Skeletal muscle tissue (tissue), 3 donors: ENCODE measurements at regions not wholly inside any gene's neighbourhood (a gene's known extent, or its start where the extent isn't known, plus 50 kb on each side); places are given as distances from the start of the nearest gene placed in this dataset.

ENCODE experiments used
- H3K27ac ChIP-seq: one replicate; pipeline ENCODE4 v1.7.0; 2013; ENCODE audit warnings: mild to moderate bottlenecking, low read depth, low read length, inconsistent platforms
- H3K27me3 ChIP-seq, 3 donors: one replicate each; pipeline ENCODE4 v1.7.0; 2013; ENCODE audit warnings: low read length in 3 of 3; ENCODE audit not compliant: control insufficient read depth in 3 of 3, insufficient read depth in 3 of 3
- H3K36me3 ChIP-seq, 3 donors: one replicate each; pipeline ENCODE4 v1.7.0; 2013; ENCODE audit warnings: low read length in 3 of 3; ENCODE audit not compliant: control insufficient read depth in 3 of 3, insufficient read depth in 3 of 3
- H3K4me1 ChIP-seq, 3 donors: one replicate each; pipeline ENCODE4 v1.7.0; 2013; ENCODE audit warnings: low read length in 3 of 3, mild to moderate bottlenecking in 3 of 3; ENCODE audit not compliant: control insufficient read depth in 3 of 3, insufficient read depth in 3 of 3
- H3K4me3 ChIP-seq, 3 donors: one replicate each; pipeline ENCODE4 v1.7.0; 2013; ENCODE audit warnings: low read length in 3 of 3
- H3K9ac ChIP-seq, 3 donors: one replicate each; pipeline ENCODE4 v1.7.0; 2013; ENCODE audit warnings: low read length in 3 of 3, mild to moderate bottlenecking in 3 of 3, moderate library complexity in 2 of 3, low read depth in 1 of 3
- H3K9me3 ChIP-seq, 3 donors: one replicate each; pipeline ENCODE4 v1.7.0; 2013; ENCODE audit warnings: low read length in 3 of 3; ENCODE audit not compliant: control insufficient read depth in 3 of 3
- donor health status: Osteomylitis.

GRCh38 chr1:173300061-173301044 lies 93.2 kb upstream of the TNFSF4 start:
- no peaks in the 10 kb centered on the region for H3K36me3 ChIP-seq
- no peaks in the 10 kb centered on the region for H3K4me1 ChIP-seq
- H3K27ac ChIP-seq, result no peak overlapping the region
- H3K27me3 ChIP-seq, result no peaks in the 10 kb centered on the region
- H3K9ac ChIP-seq, result no peak overlapping the region
- H3K4me3 ChIP-seq, result no peak overlapping the region
- no peaks in the 10 kb centered on the region for H3K9me3 ChIP-seq

GRCh38 chr1:173301507-173301906 lies 94.4 kb upstream of the TNFSF4 start:
- no peaks in the 10 kb centered on the region for H3K4me1 ChIP-seq

DNA sequence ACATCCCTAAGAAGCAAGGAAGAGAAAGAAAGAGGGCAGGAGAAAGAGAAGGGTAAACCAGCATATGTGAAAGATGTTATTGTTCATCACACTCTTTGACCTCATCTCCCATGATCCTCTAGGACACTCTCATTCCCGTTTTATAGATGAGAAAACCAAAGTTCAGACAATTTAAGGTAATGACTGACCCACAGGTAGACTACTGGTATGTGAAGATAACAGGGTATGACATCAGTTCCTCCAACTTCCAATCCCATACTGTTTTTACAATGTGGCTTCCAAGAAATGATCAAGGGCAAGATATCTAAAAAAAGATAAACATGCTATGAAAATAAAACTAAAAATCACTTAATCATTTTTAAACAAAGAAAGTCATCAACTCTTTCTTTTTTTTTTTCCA lies 95.2 kb upstream of the TNFSF4 start:
- Histone ChIP-seq H3K36me3 (no peaks in the 10 kb centered on the region), H3K27ac (no peak overlapping the region), H3K9ac (no peak overlapping the region), H3K4me3 (no peak overlapping the region), H3K9me3 (no peaks in the 10 kb centered on the region), H3K4me1 (no peaks in the 10 kb centered on the region), H3K27me3 (no peaks in the 10 kb centered on the region)

More at GRCh38 chr1:173301507-173301906, 94.4 kb upstream of the TNFSF4 start:
- H3K9me3 ChIP-seq, result no peaks in the 10 kb centered on the region
- H3K27ac ChIP-seq, result no peak overlapping the region
- H3K9ac ChIP-seq, result no peak overlapping the region
- no peaks in the 10 kb centered on the region for H3K36me3 ChIP-seq
- no peaks in the 10 kb centered on the region for H3K27me3 ChIP-seq
- H3K4me3 ChIP-seq, result no peak overlapping the region

DNA sequence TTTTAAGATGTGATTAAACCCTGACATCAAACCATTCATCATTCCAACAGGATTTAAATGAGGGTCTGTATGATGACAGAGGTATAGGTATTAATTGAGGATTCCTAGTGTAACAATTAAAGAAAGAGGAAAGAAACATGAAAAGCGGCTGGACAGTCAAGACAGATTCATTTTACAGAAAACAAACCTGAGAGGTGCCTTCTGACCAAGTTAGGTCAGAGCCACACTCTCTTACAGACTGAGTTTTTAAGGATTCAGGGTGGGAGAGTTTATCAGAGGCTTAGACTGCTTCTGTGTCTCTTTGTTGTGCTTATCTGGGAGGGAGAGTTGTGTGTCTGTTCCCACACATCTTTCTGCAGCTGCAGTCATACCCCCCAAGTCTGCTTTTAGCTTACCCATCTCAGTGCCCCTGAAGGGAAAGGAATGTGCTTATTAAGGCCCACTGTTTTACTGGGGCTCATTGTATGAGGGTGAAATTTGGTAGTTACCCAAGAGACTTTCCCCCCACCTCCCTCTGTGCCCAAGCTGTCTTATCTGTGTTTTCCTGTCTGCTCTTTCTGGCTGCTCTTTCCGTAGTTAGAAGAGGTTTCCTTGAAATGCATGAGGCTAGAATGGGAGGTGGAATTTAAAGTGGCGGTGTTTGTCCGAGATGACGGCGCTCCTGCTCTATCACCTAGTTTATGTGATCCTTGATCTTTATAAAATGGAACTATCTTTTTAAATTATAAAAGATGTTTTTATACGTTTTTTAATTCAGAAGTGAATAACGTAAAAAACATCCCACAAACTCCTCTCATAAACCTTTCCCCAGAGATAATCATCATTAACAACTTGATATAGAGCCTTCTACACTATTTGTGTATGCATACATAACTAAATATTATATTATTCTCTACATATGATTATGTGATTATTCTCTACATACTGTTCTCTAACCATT lies 96.0 kb upstream of the TNFSF4 start:
- Histone ChIP-seq H3K36me3 (no peaks in the 10 kb centered on the region), H3K4me3 (no peak overlapping the region), H3K27ac (no peak overlapping the region), H3K27me3 (no peaks in the 10 kb centered on the region), H3K9me3 (no peaks in the 10 kb centered on the region), H3K4me1 (no peaks in the 10 kb centered on the region), H3K9ac (no peak overlapping the region)

DNA sequence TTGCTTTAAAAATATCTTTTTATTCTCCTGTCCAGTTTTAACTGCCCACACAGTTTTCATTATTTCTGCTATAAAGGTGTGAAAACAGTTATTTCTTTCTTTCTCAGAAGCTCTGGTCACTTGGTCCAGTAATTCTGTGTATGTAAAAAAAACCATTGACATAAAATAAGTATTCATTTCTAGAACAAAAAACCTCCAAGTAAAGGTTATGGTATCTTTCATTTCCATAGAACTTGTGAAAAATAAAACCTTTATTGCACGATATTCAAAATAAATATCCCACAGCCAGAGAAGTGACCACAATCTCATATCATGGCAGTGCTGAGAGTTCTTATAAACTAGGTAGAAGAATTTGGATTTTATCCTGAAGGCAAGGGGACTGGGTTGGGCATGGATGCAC lies 96.9 kb upstream of the TNFSF4 start:
- no peak overlapping the region for H3K4me3 ChIP-seq
- no peaks in the 10 kb centered on the region for H3K4me1 ChIP-seq
- H3K36me3 ChIP-seq, result no peaks in the 10 kb centered on the region
- no peaks in the 10 kb centered on the region for H3K9me3 ChIP-seq
- no peaks in the 10 kb centered on the region for H3K27me3 ChIP-seq
- H3K27ac ChIP-seq, result no peak overlapping the region
- H3K9ac ChIP-seq, result no peak overlapping the region

DNA sequence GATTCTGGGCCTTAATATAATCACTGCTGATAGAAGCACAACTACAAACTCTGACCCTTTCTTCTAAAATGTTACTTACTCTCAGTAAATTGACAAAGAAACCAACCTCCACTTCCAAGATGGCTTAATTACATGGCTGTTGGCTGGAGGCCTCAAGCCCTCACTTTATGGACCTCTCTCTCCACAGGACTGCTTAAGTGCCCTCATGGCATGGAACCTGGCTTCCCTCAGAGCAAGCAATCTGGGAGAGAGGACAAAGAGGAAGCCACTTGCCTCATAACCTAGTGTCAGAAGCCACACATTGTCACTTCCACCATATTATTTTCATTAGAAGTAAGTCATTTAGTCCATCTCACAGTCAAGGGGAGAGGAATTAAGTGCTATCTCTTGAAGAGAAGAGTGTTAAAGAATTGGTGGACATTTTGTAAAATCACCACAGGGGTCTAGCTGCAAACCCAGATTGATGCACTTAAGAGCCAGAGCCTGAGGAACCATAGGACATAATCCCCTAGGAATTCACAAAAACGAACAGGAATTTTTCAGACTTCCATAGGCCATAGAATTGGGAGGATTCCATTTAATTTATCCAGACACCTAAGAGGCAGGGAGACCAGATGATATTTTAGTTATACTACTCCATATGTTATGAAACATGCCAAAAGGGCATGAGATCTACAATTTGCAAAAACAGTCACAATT lies 97.5 kb upstream of the TNFSF4 start:
- no peaks in the 10 kb centered on the region for H3K27me3 ChIP-seq
- H3K36me3 ChIP-seq, result no peaks in the 10 kb centered on the region

GRCh38 chr1:173307845-173308244 lies 100.7 kb upstream of the TNFSF4 start:
- H3K4me3 ChIP-seq, result no peak overlapping the region
- H3K9ac ChIP-seq, result no peak overlapping the region
- no peaks in the 10 kb centered on the region for H3K4me1 ChIP-seq
- no peak overlapping the region for H3K27ac ChIP-seq
- no peaks in the 10 kb centered on the region for H3K9me3 ChIP-seq
- no peaks in the 10 kb centered on the region for H3K27me3 ChIP-seq
- no peaks in the 10 kb centered on the region for H3K36me3 ChIP-seq

More for the DNA sequence above, 97.5 kb upstream of the TNFSF4 start:
- no peak overlapping the region for H3K9ac ChIP-seq
- H3K4me1 ChIP-seq, result no peaks in the 10 kb centered on the region
- H3K9me3 ChIP-seq, result no peaks in the 10 kb centered on the region
- no peak overlapping the region for H3K4me3 ChIP-seq
- no peak overlapping the region for H3K27ac ChIP-seq

GRCh38 chr1:173314656-173315055 lies 107.5 kb upstream of the TNFSF4 start:
- Histone ChIP-seq H3K36me3 (no peaks in the 10 kb centered on the region), H3K9me3 (no peaks in the 10 kb centered on the region), H3K27me3 (no peaks in the 10 kb centered on the region), H3K9ac (no peak overlapping the region), H3K4me1 (no peaks in the 10 kb centered on the region), H3K27ac (no peak overlapping the region), H3K4me3 (no peak overlapping the region)

DNA sequence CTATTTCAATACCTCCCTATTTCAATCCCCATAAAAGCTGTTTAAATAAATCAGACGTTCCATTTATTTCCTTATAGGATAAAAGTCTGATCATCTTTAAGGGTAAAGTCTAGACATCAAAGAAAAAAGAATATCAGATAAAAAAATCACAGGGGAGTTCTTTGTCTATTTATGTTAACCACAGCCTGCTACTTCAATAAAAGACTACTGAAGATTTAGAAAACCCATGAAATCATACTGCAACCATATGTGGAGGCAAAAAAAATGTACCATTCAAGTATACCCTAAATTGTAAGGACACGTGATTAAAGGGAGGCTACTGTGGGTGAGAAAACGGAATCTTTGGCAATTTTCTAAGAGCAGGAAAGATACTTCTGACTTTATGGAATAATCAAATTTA lies 108.2 kb upstream of the TNFSF4 start:
- no peak overlapping the region for H3K9ac ChIP-seq
- no peaks in the 10 kb centered on the region for H3K9me3 ChIP-seq
- no peaks in the 10 kb centered on the region for H3K4me1 ChIP-seq
- no peak overlapping the region for H3K27ac ChIP-seq
- H3K36me3 ChIP-seq, result no peaks in the 10 kb centered on the region
- H3K4me3 ChIP-seq, result no peak overlapping the region
- no peaks in the 10 kb centered on the region for H3K27me3 ChIP-seq
